ENCODE measurements at regions not wholly inside any gene's neighbourhood (a gene's known extent, or its start where the extent isn't known, plus 50 kb on each side); places are given as distances from the start of the nearest gene placed in this dataset.

GRCh38 chr12:41923351-41923750 lies 221.3 kb downstream of the GXYLT1 start:
- no peak for TF ChIP-seq EP300 (IDR thresholded peaks at IDR 0.05; ENCODE audit: borderline replicate concordance)
- no peak for TF ChIP-seq NFIC (IDR thresholded peaks at IDR 0.05)
- no peak for TF ChIP-seq TCF12 (IDR thresholded peaks at IDR 0.05; ENCODE audit: low read depth)
- TF ChIP-seq ZBTB7A (IDR thresholded peaks at IDR 0.05; ENCODE audit: low read depth): no peak
- TF ChIP-seq RAD21 (IDR thresholded peaks at IDR 0.05; ENCODE audit: low read depth): no peak
- no peak for TF ChIP-seq FOXM1 (IDR thresholded peaks at IDR 0.05; ENCODE audit: borderline replicate concordance, low read depth)
- no peak for TF ChIP-seq REST (IDR thresholded peaks at IDR 0.05; ENCODE audit: low read depth)
- no peak for TF ChIP-seq CEBPB (IDR thresholded peaks at IDR 0.05)
- TF ChIP-seq EGR1 (IDR thresholded peaks at IDR 0.05): no peak
- no peak for TF ChIP-seq TAF1 (IDR thresholded peaks at IDR 0.05; ENCODE audit: low read depth)
- no peak for TF ChIP-seq TEAD4 (IDR thresholded peaks at IDR 0.05)
- TF ChIP-seq YY1 (IDR thresholded peaks at IDR 0.05; ENCODE audit: low read depth): no peak
- no peak for TF ChIP-seq USF1 (IDR thresholded peaks at IDR 0.05)
- no peak for TF ChIP-seq MAX (IDR thresholded peaks at IDR 0.05)
- no peak for TF ChIP-seq CREB1 (IDR thresholded peaks at IDR 0.05; ENCODE audit: low read depth)

- no peak for TF ChIP-seq TCF12 (IDR thresholded peaks at IDR 0.05; ENCODE audit: low read depth)
- TF ChIP-seq MAX (IDR thresholded peaks at IDR 0.05): no peak
- no peak for TF ChIP-seq USF1 (IDR thresholded peaks at IDR 0.05)
Measured at GRCh38 chr12:41920355-41920754, 224.3 kb downstream of the GXYLT1 start.

GRCh38 chr12:41919526-41920261 lies 225.0 kb downstream of the GXYLT1 start:
- no peak for TF ChIP-seq EGR1 (IDR thresholded peaks at IDR 0.05)
- no peak for TF ChIP-seq TCF12 (IDR thresholded peaks at IDR 0.05; ENCODE audit: low read depth)
- no peak for TF ChIP-seq CEBPB (IDR thresholded peaks at IDR 0.05)
- no peak for TF ChIP-seq YY1 (IDR thresholded peaks at IDR 0.05; ENCODE audit: low read depth)
- no peak for TF ChIP-seq TAF1 (IDR thresholded peaks at IDR 0.05; ENCODE audit: low read depth)
- TF ChIP-seq EP300 (IDR thresholded peaks at IDR 0.05; ENCODE audit: borderline replicate concordance): no peak
- TF ChIP-seq MAX (IDR thresholded peaks at IDR 0.05): no peak
- no peak for TF ChIP-seq TEAD4 (IDR thresholded peaks at IDR 0.05)
- TF ChIP-seq RAD21 (IDR thresholded peaks at IDR 0.05; ENCODE audit: low read depth): no peak
- no peak for TF ChIP-seq USF1 (IDR thresholded peaks at IDR 0.05)
- no peak for TF ChIP-seq REST (IDR thresholded peaks at IDR 0.05; ENCODE audit: low read depth)
- TF ChIP-seq ZBTB7A (IDR thresholded peaks at IDR 0.05; ENCODE audit: low read depth): no peak
- TF ChIP-seq NFIC (IDR thresholded peaks at IDR 0.05): no peak
- TF ChIP-seq CREB1 (IDR thresholded peaks at IDR 0.05; ENCODE audit: low read depth): no peak
- TF ChIP-seq FOXM1 (IDR thresholded peaks at IDR 0.05; ENCODE audit: borderline replicate concordance, low read depth): no peak

- no peak for TF ChIP-seq YY1 (IDR thresholded peaks at IDR 0.05; ENCODE audit: low read depth)
- no peak for TF ChIP-seq CEBPB (IDR thresholded peaks at IDR 0.05)
- no peak for TF ChIP-seq REST (IDR thresholded peaks at IDR 0.05; ENCODE audit: low read depth)
- TF ChIP-seq FOXM1 (IDR thresholded peaks at IDR 0.05; ENCODE audit: borderline replicate concordance, low read depth): no peak
- TF ChIP-seq CREB1 (IDR thresholded peaks at IDR 0.05; ENCODE audit: low read depth): no peak
- TF ChIP-seq TCF12 (IDR thresholded peaks at IDR 0.05; ENCODE audit: low read depth): no peak
- TF ChIP-seq TAF1 (IDR thresholded peaks at IDR 0.05; ENCODE audit: low read depth): no peak
- TF ChIP-seq NFIC (IDR thresholded peaks at IDR 0.05): no peak
- TF ChIP-seq ZBTB7A (IDR thresholded peaks at IDR 0.05; ENCODE audit: low read depth): no peak
Measured at GRCh38 chr12:41919048-41919447, 225.6 kb downstream of the GXYLT1 start.

Data from Ishikawa (cell line).